HCT116 (cell line): ENCODE measurements at regions not wholly inside any gene's neighbourhood (a gene's known extent, or its start where the extent isn't known, plus 50 kb on each side); places are given as distances from the start of the nearest gene placed in this dataset.

Experiments used
- ATAC-seq: fragments of 200-7000 bp; cut with Tn5 transposase; 2 replicates; pipeline ENCODE4 v1.9.1; 2020; ENCODE audit warnings: mild to moderate bottlenecking, moderate library complexity
- BruUV-seq: library from RNA; stranded (reverse); fragments of 400-500 nt; replicated peaks from 2 replicates; lab custom pipeline; 2021; lab: Mats Ljungman, UMichigan
- CTCF ChIA-PET: fragments of 300-600 bp; sonication (Branson Sonifier 250); formaldehyde crosslinking; loops from one replicate; lab custom pipeline; 2021; ENCODE audit warnings: antibody characterized with exemption; lab: Charles Lee
- POLR2A ChIA-PET: fragments of 300-600, 350-600 bp; sonication (Branson Sonifier 250); formaldehyde crosslinking; loops from one replicate; lab custom pipeline; 2021; ENCODE audit warnings: antibody characterized with exemption; lab: Charles Lee
- RAD21 ChIA-PET, 2 experiments: fragments of 300-600 bp; sonication (Branson Sonifier 250); formaldehyde crosslinking; loops; one replicate each; lab custom pipeline; 2023; ENCODE audit warnings: low total read pairs in 2 of 2; ENCODE audit not compliant: uncharacterized antibody in 2 of 2, unreplicated experiment in 2 of 2, low non-redundant PET in 1 of 2; lab: Charles Lee
- DNase-seq: peaks from one replicate; pipeline ENCODE4 v3.0.0-alpha.2; 2010; ENCODE audit warnings: low read depth, low spot score
- H2AFZ ChIP-seq: fragments of 200-600 bp; shearing (Covaris generic), sonication (generic); 2 replicates; pipeline ENCODE4 v1.6.1; 2017; ENCODE audit warnings: low read depth, mixed run types, mixed read lengths, antibody characterized with exemption, low read length; ENCODE audit not compliant: poor library complexity, severe bottlenecking
- H3K27ac ChIP-seq: 2 replicates; pipeline ENCODE4 v1.5.1; 2012; ENCODE audit warnings: low read depth, low read length
- H3K27me3 ChIP-seq: fragments of 200-600 bp; sonication (generic); 2 replicates; pipeline ENCODE4 v1.6.1; 2016; ENCODE audit warnings: mixed run types, low read length, mixed read lengths; ENCODE audit not compliant: insufficient read depth
- H3K36me3 ChIP-seq, 2 experiments: fragments of 200-500 bp in 1 of 2; fragments of 200-600 bp in 1 of 2; sonication (Bioruptor generic) in 1 of 2; sonication (generic) in 1 of 2; 2 replicates each; pipeline versions ENCODE4 v1.5.1 to v1.6.1; 2014 to 2016; ENCODE audit warnings: low read length in 2 of 2, inconsistent platforms in 1 of 2, mixed read lengths in 1 of 2, mixed run types in 1 of 2; ENCODE audit not compliant: insufficient read depth in 2 of 2, control insufficient read depth in 1 of 2
- H3K4me1 ChIP-seq, 2 experiments: fragments of 200-600 bp in 1 of 2; sonication (generic) in 1 of 2; 2 replicates each; pipeline versions ENCODE4 v1.5.1 to v1.6.1; 2012 to 2017; ENCODE audit warnings: low read length in 2 of 2, inconsistent platforms in 1 of 2, mild to moderate bottlenecking in 1 of 2, mixed read lengths in 1 of 2, mixed run types in 1 of 2, moderate library complexity in 1 of 2; ENCODE audit not compliant: insufficient read depth in 2 of 2, control insufficient read depth in 1 of 2
- H3K4me2 ChIP-seq: fragments of 200-600 bp; sonication (generic); 2 replicates; pipeline ENCODE4 v1.6.1; 2017; ENCODE audit warnings: mixed run types, low read length, mixed read lengths
- H3K4me3 ChIP-seq, 2 experiments: fragments of 200-600 bp in 1 of 2; sonication (generic) in 1 of 2; replicated peaks in 1 of 2; 2 replicates each; pipeline ENCODE4 v1.5.1; 2011 to 2016; ENCODE audit warnings: low read length in 2 of 2, control low read depth in 1 of 2, low read depth in 1 of 2, mild to moderate bottlenecking in 1 of 2, mixed read lengths in 1 of 2, mixed run types in 1 of 2
- H3K79me2 ChIP-seq: fragments of 200-600 bp; sonication (generic); 2 replicates; pipeline ENCODE4 v1.6.1; 2017; ENCODE audit warnings: mild to moderate bottlenecking, mixed run types, low read length, moderate library complexity, mixed read lengths; ENCODE audit not compliant: insufficient read depth
- H3K9ac ChIP-seq: fragments of 200-600 bp; sonication (generic); 2 replicates; pipeline ENCODE4 v1.6.1; 2016; ENCODE audit warnings: low read length, mixed read lengths
- H3K9me2 ChIP-seq: fragments of 200-600 bp; sonication (generic), shearing (Covaris generic); 2 replicates; pipeline ENCODE4 v1.6.1; 2017; ENCODE audit warnings: mixed run types, mild to moderate bottlenecking, moderate library complexity; ENCODE audit not compliant: insufficient read depth
- H3K9me3 ChIP-seq, 2 experiments: fragments of 200-500 bp in 1 of 2; fragments of 200-600 bp in 1 of 2; sonication (Bioruptor generic) in 1 of 2; sonication (generic) in 1 of 2; 2 replicates each; pipeline ENCODE4 v1.6.1; 2014 to 2017; ENCODE audit warnings: low read length in 2 of 2, mixed read lengths in 2 of 2, inconsistent platforms in 1 of 2, low read depth in 1 of 2, mild to moderate bottlenecking in 1 of 2, mixed run types in 1 of 2, moderate library complexity in 1 of 2; ENCODE audit not compliant: control insufficient read depth in 1 of 2, insufficient read depth in 1 of 2
- H4K20me1 ChIP-seq: fragments of 200-600 bp; sonication (generic), shearing (Covaris generic); 2 replicates; pipeline ENCODE4 v1.6.1; 2017; ENCODE audit warnings: mixed run types, mild to moderate bottlenecking, moderate library complexity; ENCODE audit not compliant: insufficient read depth
- CBX3 ChIP-seq: IDR thresholded peaks from 2 replicates; pipeline ENCODE4 v1.6.1; 2012; ENCODE audit warnings: low read depth
- CEBPB ChIP-seq: IDR thresholded peaks from 2 replicates; pipeline ENCODE4 v1.6.1; 2012; ENCODE audit warnings: low read depth
- ELF1 ChIP-seq: IDR thresholded peaks from 2 replicates; pipeline ENCODE4 v1.6.1; 2012; ENCODE audit warnings: low read depth, borderline replicate concordance
- EZH2 ChIP-seq: fragments of 200-600 bp; sonication (generic); IDR thresholded peaks from 2 replicates; pipeline ENCODE4 v1.6.1; 2017; ENCODE audit warnings: antibody characterized with exemption, mixed run types
- FOSL1 ChIP-seq: IDR thresholded peaks from 2 replicates; pipeline ENCODE4 v1.6.1; 2012; ENCODE audit warnings: low read depth
- JUND ChIP-seq: IDR thresholded peaks from 2 replicates; pipeline ENCODE4 v1.6.1; 2012
- MAX ChIP-seq: IDR thresholded peaks from 2 replicates; pipeline ENCODE4 v1.6.1; 2012
- POLR2A ChIP-seq: IDR thresholded peaks from 2 replicates; pipeline ENCODE4 v1.7.0; 2011; ENCODE audit warnings: borderline replicate concordance; ENCODE audit not compliant: insufficient read depth, insufficient read length; ENCODE audit errors: extremely low read depth
- POLR2AphosphoS5 ChIP-seq: IDR thresholded peaks from 2 replicates; pipeline ENCODE4 v1.6.1; 2011; ENCODE audit warnings: mild to moderate bottlenecking, low read depth, low read length, moderate library complexity
- RAD21 ChIP-seq: IDR thresholded peaks from 2 replicates; pipeline ENCODE4 v1.6.1; 2012; ENCODE audit warnings: low read depth, mild to moderate bottlenecking
- REST ChIP-seq: IDR thresholded peaks from 2 replicates; pipeline ENCODE4 v1.6.1; 2012; ENCODE audit warnings: low read depth
- SIN3A ChIP-seq: IDR thresholded peaks from 2 replicates; pipeline ENCODE4 v1.6.1; 2012; ENCODE audit warnings: low read depth
- SP1 ChIP-seq: IDR thresholded peaks from 2 replicates; pipeline ENCODE4 v1.6.1; 2012; ENCODE audit warnings: low read depth
- SRF ChIP-seq: IDR thresholded peaks from 2 replicates; pipeline ENCODE4 v1.6.1; 2012; ENCODE audit warnings: low read depth
- ZFX ChIP-seq: fragments of 450-650 bp; IDR thresholded peaks from 2 replicates; pipeline ENCODE4 v1.6.1; 2017
- ZNF274 ChIP-seq: fragments of 200-500 bp; sonication (Bioruptor generic); IDR thresholded peaks from 2 replicates; pipeline ENCODE4 v1.6.1; 2014; ENCODE audit warnings: mild to moderate bottlenecking, low read depth, low read length, inconsistent platforms
- intact Hi-C: fragments of 100-400 bp; cut with micrococcal nuclease; formaldehyde crosslinking; loops from 2 replicates; pipeline ENCODE4 v1.10.0; 2022

- Histone ChIP-seq H3K4me3 (no peak overlapping the region), H3K36me3 (no peaks in the 10 kb centered on the region), H4K20me1 (no peaks in the 10 kb centered on the region), H3K27me3 (peaks cover 18% of the 10 kb centered on the region; the same call in 1 of the 2 replicates), H3K9me2 (no peaks in the 10 kb centered on the region), H3K79me2 (no peaks in the 10 kb centered on the region), H3K4me2 (no peak overlapping the region), H3K27ac (no peak overlapping the region), H2AFZ (no peak overlapping the region), H3K9me3 (no peaks in the 10 kb centered on the region), H3K4me1 (no peaks in the 10 kb centered on the region), H3K9ac (no peak overlapping the region)
- no TSS peak for BruUV-seq
- DNase-seq: no peak
- TF ChIP-seq REST: no peak
- no peak for TF ChIP-seq SP1
- no peak for TF ChIP-seq JUND
- no peak for TF ChIP-seq MAX
- TF ChIP-seq POLR2A: no peak
- no peak for TF ChIP-seq SIN3A
- TF ChIP-seq ZFX: no peak
- TF ChIP-seq POLR2AphosphoS5: no peak
- TF ChIP-seq SRF: no peak
- TF ChIP-seq EZH2: no peak
- TF ChIP-seq RAD21: no peak
- TF ChIP-seq CEBPB: no peak
- no peak for TF ChIP-seq ZNF274
- TF ChIP-seq ELF1: no peak
- no peak for TF ChIP-seq FOSL1
- no peak for TF ChIP-seq CBX3
- no peak for ATAC-seq
- ChIA-PET RAD21 (no interaction called here), CTCF (no interaction called here), POLR2A (no interaction called here)
- intact Hi-C loops: no loop called here
Measured at GRCh38 chr3:33991673-33992072, 193.2 kb downstream of the PDCD6IP start.
